NCI-H2196 (cell line): ENCODE measurements at regions not wholly inside any gene's neighbourhood (a gene's known extent, or its start where the extent isn't known, plus 50 kb on each side); places are given as distances from the start of the nearest gene placed in this dataset.

Experiments used
- DNase-seq: peaks from one replicate; lab custom pipeline; 2025; ENCODE audit not compliant: unreplicated experiment; lab: John Stamatoyannopoulos, UW

DNA sequence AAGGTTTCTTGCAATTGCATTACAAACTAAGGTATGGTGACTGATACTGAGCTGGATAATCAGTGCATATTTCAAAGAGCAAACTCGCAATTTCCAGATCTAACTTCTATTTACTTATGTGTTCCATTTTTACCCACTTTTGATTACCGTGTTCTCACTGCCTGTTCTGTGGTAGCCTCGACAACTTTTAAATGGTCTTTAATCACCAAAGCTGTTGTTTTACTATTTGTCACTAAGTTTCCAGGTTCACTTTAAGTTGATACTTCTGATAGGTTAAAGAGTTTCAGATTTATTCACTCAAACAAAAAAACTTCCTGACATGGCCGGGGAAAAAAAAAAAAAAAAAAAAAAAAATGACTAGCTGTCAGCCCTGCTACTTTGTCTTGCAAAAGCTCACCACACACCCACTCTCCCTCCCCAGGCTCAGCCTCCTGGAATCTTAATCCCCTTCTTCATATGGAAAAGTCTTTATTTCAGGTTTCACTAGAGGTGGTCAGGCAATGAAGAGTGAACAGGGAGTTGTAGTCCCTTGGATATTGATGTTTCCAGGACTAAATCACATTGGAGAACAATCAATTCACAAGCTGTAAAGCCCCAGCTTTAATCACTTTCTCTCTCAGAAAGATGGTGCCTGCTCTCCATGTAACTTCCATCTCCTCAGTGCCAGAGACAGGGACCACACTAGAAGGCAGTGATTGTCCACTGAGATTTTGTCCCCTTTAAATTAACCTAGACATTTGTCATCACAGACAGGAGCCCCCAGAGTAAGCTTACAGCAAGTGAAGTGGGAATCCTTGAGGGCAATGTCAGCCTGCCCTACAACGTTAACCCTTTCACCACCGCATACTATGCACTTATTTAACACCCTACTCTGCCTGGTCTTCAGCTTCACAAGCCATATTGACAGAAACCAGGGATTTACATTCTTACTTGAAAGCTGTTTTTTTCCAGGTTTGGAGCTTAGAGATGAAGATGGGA lies 749.1 kb upstream of the SORCS1 start:
- DNase-seq: no peak

DNA sequence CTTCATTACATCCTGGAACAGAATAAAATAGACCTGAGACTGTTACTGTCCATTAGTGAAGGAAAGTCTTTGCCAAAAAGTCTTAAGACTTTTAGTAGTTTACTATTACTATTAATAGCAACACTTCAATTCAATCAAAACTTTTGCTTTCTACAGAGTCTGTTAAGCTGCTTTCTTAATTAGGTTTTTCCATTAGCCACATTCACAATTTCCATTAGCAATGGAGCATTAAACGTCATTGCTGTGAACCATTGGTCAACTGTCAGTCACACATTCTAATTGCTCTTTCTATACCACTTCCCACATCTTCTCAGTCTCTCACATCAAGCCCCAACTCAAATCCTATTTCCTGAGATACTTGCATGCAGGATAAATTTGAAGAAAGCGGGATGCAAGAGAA lies 736.6 kb upstream of the SORCS1 start:
- DNase-seq: no peak

DNA sequence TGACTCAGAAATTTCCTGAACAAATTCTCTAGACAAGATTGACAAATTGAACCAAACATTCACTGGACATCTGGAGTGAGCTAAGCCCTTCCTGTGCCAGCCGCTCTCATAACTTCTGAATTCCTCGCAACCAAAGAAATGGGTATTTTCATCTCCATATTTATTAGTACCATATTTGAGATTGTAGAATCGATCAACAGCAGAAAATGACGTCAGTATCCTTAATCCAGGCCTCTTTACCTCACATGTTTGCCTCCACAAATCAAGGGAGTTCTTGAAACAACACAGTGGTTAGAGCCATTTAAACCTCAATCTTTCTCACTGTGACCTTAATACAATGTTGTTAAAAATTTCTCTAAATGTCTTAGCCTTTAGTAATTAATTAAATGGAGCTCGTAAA lies 735.6 kb upstream of the SORCS1 start:
- no peak for DNase-seq

DNA sequence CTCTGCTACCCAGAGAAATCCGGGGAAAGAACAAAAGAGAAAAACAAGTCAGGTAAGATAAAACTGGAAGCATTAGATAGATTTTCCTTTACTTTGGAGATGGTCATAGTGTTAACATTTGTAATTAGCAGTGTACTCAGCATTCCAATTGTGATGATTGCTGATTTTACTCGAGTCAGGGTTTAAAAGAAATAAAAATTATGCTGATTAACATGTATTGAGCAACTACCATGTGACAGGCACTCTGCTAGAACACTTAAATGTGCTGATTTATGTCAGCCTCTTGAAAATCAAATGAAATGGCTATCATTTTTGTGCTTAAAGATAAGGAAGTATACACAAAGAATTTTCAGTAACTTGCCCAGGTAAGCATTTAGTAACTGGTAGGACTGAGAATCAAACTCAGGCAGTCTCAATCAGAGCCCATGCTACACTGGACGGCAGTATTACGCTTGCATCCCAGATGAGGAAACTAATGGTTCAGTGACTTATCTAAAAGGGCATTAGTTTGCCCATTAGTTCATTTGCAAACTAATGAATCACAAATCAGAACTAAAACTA lies 735.1 kb upstream of the SORCS1 start:
- DNase-seq: no peak

DNA sequence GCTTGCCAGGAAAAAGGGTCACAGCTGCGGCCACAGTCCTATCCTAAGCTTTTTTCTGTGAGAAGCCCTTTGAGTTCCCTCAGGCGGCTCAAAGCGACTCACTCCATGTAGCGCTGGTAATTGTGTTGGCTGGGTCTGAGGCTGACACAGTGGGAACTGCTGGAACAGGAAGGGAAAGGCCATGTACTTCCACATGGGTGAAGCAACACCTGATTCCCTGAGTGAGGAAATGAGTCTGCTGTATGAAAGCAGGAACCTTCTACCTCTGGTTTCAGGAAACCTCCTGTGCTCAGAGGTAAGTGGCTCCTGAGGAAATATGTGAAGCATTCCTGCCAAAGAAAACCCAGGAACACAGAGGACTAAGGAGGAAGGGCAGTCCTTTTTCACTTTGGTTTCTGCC lies 734.6 kb upstream of the SORCS1 start:
- DNase-seq: no peak

DNA sequence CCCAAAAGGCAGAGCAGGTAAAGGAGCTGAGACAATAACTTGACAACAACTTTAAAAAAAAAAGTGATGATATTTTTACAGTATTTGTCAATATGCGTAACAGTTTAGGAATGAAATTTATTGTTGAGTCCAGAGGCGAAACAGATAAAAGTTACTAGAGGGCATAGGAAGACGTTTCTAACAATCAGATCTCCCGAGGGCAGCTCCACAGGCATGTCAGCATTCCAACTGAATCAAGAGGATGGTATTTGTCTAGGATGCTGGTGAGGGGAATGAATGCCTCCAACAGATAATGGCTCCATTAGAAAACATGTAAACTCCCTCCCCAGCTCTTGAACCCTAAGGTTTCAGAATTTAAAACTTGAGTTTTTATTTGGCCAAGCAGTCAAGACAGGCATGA lies 733.9 kb upstream of the SORCS1 start:
- no peak for DNase-seq

DNA sequence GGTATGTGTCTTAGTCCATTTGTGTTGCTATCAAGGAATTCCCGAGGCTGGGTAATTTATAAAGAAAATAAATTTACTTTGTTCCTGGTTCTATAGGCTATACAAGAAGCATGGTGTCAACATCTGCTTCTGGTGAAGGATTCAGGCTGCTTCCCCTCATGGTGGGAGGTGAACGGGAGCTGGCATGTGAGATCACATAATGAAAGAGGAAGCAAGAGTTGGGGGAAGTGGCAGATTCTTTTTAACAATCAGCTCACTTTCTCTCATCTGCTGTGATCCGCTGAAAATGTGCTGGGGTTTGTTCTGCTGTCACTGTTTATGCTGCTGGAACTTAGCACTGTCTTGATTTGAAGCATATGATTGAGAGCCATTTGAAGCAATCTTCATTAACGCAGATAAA lies 730.0 kb upstream of the SORCS1 start:
- DNase-seq: no peak

DNA sequence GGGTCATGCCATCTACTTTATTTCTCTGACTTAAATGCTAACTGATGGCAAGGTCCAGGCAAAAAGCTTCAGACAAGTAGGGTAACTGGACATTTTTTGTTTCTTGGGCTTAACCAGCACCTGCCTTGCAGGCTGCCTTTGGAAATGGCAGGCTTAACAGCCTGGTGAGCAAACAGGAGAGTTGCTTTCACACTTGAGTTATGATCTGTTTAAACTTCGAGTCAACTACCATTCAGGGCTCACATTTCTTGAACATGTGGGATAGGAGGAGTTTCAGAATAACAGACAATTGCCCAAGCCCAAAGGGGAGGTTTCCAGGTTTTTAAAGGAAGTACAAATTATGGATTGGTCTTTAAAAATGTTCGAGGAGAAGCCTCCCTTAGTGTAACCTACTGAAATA lies 724.6 kb upstream of the SORCS1 start:
- no peak for DNase-seq

DNA sequence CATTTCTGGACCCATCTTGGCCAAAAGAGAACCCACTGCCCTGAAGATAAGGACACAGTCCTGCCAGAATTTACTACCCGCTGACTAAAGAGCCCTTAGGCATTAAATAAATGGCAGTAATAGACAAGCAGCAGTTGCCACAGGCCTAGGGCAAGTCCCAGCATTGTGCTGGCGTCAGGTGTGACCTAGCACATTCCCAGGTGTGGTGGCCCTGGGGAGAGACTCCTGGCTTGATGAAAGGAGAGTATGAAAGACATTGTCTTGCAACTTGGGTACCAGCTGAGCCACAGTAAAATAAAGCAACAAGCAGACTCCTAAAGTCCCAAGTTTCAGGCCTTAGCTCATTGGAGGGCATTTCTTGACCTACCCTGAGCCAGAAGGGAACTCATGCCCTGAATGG lies 715.7 kb upstream of the SORCS1 start:
- no peak for DNase-seq

DNA sequence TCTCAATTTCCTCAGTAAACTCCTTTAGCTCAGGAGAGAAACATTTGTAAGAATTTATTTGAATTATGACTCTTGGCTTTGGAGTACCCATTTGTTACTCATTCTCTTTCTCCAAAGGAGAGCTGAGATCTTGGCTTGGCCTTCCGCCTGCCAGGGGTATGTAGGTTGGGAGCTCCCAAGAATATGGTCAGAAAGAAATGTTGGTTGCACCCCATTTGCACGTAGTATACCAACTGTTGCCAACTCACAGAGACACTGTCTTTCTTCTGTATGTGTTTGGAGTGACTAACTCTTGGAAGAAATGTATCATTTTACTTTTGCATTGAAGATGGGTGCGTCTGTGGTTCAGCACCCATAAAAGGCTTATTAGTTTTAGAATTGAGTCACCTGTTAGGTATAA lies 708.5 kb upstream of the SORCS1 start:
- DNase-seq: no peak

DNA sequence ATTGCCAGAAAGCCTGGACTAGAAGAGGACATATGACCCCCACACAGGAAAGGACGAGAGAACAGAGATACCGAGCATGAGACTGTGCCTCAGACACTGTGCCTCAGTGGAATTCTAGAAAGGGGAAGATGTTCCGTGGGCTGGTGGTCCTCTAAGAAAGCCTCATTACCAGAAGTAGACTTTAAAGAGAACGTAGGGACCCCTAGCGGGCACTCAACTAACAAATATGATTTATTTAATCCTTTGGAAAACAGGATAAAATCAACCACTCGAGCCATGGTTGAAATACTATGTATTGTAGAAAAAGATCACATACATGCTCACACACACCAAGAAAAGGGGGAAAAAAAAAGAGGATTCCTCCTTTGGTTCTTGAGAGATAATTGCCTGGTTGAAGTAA lies 701.2 kb upstream of the SORCS1 start:
- DNase-seq: no peak

DNA sequence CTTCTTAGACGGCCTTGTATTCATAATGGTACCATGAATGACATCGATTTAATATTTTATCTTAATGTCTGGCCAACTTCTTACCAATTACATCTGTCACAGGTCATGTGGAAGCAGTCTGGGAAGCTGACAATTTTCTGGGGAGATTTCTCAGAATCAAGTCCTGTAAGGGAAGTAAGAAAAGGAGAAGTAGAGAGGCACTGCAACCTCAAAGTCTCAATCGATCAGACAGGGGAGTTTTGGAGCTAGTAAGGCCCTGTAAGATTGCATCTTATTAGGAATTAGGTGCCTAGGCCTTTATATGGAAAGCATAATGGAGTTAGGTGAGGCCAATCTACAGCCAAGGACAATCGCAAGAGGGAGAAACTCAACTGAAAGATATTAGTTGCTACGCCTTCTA lies 694.6 kb upstream of the SORCS1 start:
- no peak for DNase-seq

DNA sequence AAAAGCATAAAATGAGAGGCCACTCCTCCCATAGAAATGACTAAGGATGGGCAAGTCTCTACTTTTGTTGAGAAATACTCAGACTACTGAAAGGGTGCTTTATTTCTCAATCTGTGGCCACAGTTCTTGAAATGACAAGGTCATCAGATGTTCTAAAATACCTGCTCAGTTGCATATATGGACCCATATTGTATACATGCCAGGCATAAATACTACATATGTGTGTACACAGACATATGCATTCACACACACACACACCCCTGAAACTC lies 691.5 kb upstream of the SORCS1 start:
- no peak for DNase-seq

DNA sequence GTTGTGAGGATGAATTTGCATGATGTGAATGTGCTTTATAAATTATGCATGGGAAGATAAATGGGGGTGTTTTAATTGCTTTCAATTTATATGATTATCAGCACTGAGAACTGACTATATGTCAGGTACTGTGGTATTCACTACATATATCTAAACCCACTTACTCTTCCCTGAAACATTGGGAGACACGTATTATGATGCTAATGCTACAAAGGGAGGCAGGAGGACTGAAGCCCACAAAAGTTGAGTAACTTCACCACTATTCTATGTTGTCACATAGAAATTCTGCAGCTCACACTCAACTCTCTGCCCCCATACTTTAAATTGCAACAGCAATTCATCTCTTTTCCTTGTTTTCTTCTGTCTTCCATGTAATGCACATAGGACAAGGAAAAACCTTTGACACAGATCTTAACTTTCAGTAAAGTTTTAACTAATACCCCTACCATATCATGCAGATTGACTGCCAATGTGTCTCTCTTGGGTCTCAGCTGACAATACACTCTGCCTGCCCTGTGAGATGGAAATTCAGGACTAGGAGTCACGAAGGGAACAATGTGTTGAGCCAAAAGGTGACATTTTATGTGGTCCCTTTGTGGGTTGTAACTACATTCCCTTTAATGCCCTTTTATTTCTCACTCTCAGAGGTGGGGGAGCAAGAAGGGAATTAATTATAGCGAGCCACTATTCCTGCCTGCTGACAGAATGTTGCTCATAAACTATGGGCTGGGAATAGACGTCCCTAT lies 691.0 kb upstream of the SORCS1 start:
- DNase-seq: no peak

DNA sequence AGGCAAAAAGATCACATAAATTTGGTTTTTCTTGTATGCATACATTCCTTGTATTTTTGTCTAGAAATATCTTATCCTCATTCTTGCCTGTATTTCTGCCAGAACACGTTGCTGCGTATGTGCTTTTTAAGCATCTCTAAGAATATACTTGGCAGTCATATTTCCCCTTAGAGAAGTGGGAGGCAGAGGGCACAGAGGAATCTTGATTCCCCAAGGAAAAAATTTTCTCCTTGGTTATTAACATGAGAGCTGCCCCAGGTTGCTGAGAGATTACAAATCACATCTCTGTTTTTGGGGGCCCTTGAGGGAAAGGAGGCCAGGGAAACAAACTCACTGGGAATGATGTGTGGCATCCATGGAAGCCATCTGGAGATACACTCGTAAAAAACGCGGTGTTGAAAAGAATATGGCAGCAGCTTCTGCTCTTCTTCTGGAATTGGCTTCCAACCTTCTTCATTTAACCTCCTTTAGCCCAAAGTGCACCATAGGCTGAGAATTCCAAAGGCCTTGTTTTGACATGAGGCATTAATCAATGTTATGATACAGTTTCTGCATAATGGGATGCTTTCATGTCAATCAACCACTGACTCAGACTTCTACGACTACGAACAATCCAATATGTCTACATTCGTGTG lies 684.3 kb upstream of the SORCS1 start:
- no peak for DNase-seq

DNA sequence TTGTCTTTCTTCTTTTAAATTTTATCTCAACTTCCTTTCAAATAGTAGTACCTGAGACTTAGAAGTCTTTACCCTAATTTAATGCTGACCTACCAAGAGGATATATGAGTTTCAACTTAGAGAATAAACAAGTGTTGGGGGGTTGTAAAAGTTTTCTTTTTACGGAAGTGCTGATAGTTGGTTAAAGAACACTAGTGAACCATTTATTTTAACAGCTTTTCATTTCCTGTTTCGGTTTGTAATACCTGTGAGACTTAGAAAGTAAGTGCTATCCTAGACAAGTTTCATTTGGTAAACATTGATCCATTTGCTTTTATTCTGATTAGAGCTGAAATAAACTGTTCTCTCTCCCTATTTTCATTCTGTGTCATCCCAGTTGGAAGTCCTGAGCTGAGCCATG lies 683.1 kb upstream of the SORCS1 start:
- DNase-seq: no peak

DNA sequence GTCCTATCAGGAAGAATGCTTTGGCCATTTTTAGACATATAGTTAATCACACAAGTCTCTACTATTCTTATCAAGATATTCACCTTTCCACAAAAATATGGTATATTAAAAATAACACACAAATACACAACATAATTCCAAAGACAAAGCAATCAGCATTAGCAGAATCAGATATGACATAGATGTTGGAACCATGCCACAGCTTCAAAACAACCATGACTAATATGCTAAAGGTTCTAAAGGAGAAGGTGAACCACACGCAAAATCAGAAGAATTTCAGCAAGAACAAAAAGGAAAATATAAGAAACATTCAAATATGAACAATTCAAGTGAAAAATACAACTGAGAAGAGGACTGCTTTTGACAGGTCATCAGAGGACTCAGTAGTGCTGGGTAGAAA lies 670.2 kb upstream of the SORCS1 start:
- DNase-seq: no peak

DNA sequence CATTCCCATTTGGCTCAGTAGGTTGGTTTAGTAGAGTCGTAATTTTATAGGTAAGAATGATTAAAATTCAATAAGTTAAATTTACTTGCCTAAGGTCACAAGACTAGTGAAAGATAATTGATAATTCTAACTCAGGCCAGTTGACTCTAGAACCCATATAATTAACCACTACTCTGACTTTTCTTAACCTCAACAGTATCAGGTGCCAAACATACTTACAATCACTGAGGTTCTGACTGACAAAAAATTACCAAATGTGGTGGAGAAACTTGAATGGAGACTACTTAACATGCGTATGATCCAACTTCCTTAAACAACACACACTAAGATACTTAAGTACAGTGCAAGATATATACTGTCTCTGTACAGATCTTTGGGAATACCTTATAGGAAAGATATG lies 667.3 kb upstream of the SORCS1 start:
- no peak for DNase-seq

DNA sequence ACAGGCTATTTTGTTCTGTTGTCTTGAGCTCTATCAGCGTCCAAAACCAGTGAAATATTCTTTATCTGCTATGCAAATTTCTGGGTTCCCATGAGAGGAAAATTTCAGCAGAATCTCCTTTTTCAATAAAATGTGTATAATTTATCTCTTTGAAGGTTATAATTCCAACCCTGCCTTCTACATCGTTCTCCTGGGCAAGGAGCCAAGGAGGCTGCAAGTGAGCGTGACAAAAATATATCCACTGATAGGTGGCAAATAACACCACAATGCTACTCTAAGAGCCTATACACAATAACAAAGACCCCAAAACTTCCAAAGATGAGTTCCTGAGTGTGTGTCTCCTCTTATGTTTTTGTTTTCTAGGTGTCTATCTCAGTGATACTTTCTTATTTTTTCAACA lies 664.7 kb upstream of the SORCS1 start:
- DNase-seq: no peak

DNA sequence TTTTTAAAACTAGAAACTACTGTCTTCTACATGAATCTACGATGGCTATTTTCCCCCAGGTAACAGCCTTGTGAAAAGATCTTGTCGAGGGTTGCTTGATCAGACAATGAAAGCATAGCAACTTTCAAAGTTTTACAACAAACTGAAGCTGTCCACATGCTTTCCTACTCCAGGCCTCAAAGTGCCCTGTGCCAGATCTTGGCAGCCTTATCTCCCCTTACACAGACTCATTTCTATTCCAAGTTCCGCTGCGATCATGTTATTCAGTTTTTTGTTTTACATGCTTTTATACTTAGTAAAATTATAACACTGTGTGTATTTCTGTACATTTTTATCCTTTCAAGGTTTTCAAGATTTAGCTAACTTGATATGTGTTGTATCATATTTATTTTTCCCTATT lies 661.7 kb upstream of the SORCS1 start:
- DNase-seq: no peak

DNA sequence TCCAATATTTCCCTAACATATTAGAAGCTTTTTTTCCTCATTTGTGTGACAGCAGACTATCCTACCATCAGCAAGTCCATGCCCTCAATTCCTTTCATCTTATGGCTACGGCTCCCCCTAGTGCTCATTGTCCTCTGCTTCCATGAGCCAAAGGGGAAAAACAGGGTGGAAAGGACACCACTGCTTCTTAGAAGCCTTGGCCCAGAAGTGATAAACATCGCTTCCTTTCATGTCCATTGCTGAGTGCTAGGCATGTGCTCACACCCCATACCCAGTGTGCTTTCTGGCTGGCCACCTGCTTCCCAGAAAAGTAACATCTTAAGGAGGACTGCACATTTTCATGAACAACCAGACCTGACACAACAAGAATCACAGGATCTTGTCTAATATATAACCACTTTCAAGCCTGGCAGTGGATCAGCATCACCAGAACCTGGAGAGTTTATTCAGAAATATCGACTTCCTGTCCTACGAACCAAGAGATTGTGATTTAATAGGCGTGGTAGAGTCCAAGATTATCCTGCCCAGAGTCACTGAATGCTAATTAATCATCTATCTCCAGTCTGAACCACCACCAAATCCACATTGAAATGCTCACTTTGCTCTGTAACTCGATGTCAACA lies 650.5 kb upstream of the SORCS1 start:
- DNase-seq: no peak
